Medulla oblongata (tissue), 1 donor: ENCODE measurements at regions not wholly inside any gene's neighbourhood (a gene's known extent, or its start where the extent isn't known, plus 50 kb on each side); places are given as distances from the start of the nearest gene placed in this dataset.
"Not testable (repeated sequence)": the region's sequence is repeated elsewhere in the genome, so short reads cannot be mapped to it uniquely, and the experiment has no call there.

Experiments
- DNase-seq: peaks from one replicate; pipeline ENCODE4 v3.0.0-alpha.2; 2015; ENCODE audit errors: extremely low spot score

DNA sequence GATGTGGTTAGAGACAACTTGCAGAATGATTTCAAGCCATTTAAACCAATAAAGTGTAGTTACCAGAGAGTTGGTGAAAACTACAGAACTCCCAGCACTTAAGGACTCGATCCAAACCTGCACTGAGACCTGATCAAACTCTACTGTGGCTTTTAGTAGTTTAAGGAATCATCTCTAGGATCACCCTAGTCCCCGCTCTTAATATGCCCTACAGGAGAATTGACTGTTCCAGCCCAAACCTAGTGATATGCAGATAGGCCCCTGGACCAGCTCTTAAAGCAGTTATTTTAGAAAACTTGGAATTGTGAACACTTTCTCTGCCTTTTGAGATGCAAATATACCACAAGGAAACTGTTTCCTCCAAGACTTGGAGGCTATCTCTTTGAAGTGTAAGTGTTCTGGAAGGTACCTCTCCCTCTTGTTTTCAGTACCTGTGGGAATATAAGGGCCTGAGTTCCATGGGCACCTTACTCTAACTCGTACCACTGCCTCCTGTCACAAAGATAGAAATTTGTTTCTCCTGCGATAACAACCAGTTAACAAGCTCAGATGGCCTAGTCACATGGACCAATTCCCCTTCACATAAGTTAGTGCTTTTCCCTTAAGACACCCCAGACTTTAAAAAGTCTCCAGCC lies 1367.2 kb upstream of the SLC39A10 start:
- DNase-seq = no peak

DNA sequence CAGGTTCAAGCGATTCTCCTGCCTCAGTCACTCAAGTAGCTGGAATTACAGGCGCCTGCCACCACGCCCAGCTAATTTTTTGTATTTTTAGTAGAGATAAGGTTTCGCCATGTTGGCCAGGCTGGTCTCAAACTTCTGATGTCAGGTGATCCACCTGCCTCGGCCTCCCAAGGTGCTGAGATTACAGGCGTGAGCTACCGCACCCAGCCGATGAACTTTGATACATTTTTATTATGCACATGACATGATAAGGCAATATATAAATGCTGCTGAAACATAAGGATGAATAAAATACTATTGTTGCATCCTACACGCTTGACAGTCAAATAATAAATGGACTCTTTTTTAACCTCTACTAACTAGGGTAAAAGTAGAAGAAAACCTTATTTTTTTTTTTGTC lies 1380.4 kb upstream of the SLC39A10 start:
- not testable (repeated sequence) for DNase-seq

DNA sequence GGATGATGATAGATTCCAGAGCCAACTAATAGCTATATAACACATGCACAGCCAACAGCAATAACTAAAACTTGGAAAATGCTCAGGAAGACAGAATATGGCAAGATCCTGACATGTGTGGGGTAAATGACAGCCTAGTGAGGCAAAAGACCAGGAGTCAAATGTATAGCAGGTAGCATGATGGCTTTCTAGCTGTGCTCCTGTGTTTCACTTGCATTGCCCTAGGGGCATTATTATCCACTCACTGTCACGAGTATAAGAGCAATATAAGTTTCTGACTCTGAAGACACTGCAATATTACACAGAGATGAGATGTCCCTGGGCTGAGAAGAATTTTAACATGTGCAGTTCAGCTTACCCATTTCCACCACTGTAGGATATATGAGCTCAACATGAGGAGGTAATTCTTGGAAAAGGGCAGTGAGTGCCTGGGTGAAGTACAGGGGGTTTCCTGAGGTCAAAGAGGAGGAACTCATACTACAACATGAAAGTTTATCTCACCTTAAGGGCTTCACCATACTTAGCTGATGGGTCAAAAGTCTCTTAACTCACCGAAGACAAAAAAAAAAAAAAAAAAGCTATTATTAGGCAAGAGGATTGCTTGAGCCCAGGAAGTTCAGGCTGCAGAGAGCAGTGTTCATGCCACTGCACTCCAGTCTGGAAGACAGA lies 1385.6 kb upstream of the SLC39A10 start:
- DNase-seq = no peak

DNA sequence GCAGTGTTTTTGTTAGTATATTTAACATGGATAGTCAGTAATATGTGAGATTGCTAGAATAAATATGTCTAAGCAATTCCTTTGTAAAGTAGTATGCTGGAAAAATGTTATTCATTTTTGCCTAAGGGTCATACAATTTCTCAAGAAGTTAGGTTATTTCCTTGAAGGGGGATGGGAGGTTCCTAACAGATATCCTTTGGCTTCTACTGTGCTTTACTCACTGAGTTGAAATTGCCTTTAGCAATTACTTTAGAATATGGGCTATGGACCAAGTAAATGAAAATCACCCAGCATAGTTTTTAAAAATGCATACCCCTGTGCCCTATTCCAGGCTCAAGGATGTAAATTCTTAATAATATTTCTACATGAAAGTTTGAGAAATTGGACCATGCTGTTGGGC lies 1386.4 kb upstream of the SLC39A10 start:
- no peak for DNase-seq

DNA sequence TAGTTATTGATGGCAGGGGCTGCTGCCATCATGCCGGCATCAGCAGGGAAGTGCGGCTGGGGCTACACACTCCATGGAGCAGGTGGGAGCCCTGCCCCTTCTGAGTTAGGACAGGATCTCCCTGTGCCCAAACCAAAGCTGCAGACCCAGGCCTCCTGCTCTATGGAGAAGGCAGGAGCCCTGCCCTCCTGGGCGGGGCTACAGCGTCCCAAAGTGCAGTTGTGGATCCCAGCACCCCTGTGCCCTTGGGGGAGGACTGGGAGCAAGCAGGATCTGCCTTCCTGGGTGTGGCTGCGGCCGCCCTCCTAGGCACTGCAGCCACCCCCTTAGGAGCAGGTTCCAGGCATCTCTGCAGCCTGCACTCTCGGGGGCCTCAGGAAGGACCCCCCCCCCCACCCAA lies 1392.4 kb upstream of the SLC39A10 start:
- no peak for DNase-seq

DNA sequence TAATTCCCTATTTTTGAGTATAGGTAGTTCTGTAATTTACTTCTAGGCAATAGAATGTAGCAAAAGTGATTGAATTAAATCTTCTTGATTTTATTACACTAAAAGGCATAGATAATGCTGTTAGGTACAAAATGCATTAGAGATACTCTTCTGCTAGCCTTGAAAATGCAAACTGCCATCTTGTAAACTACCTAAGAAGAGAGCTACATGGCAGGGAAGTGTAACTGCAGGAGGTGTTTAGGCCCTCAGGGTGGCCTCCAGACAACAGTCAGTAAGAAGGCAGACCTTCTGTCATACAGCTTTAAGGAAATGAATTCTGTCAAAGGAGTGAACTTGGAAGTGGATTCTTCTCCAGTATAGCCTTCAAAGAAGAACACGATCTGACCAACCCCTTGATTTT lies 1396.8 kb upstream of the SLC39A10 start:
- DNase-seq = no peak

DNA sequence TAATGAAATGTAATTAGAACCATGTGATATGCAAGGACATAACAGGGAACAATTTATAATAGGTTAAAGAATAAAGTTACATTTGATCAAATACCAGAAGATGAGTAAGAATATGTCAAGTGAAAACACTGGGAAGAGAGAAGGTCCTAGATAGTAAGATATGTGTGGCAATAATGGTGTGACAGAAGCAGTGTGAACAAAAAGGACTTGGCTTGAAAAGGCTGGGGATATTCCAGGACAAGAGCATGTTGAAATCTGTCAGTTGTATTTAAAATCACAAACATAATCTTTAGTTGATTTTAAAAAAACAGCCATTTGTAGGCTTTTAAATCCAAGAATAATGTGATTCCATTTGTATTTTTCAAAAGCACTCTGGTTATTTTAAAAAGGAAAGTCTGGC lies 1399.9 kb upstream of the SLC39A10 start:
- DNase-seq = no peak

DNA sequence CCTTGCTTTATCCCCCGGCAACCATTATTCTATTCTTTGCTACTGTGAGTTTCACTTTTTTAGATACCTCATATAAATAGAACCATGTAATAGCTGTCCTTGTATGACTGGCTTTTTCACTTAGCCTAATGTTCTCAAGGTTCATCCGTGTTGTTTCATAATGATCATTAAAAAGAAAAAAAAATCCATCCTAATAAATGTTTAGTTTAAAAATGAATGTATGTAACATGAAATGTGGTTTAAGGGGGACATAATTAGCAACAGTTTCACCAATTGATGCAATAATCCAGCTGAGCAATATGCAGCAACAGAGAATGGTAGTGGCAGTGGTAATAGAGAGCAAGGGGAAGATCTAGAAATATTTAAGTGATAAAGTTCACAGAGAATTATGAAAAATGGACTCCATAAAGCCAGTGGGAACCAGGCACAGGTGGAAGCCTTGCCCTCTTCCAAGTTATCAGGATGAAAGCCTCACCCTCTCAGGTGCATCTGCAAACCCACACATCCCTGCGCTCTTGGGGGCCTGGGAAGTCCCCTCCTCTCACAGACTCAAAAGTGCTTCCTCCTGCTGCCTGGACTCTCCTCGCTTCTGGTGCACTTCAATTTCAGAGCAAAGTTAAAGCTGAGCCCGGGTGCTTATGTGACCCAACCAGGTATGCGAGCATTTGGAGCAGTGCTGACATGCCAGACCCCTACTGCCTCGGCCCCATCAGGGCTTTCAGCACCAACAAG lies 1403.3 kb upstream of the SLC39A10 start:
- no peak for DNase-seq

DNA sequence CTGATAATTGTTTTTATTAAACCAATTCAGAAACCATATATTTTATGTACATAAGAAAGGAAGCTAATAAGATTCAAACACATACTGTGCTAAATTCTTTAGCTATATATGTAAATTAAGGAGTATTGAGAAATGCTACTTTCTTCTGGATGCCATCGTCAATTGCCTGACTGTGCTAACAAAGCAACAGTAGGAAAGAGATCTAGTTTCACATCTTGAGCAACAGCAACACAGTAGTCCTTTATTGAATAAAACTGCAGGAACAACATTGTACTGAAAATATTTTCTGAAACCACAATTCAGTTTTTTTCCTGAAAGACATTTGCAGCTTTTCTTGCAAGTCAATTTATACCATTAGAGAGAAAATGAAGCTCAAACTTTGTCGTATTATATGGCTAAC lies 1404.9 kb upstream of the SLC39A10 start:
- no peak for DNase-seq

DNA sequence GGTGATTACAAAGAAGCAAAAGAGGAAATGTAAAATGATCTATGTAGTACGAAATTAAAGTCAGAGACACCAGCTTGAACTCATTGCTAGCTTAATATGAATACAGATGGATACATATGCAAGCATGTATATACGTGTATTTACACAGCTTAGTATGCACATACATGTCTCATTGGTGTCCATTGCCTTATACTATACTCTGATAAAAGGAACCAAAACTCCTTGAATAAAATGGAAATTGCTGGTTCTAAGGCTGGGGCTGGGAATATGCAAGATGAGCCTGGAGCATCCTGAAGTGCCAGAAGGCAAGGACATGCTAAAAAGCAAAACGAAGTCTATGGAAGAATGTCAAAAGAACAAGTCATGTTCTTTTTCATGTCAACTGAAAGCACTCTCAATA lies 1424.4 kb upstream of the SLC39A10 start:
- DNase-seq = no peak

DNA sequence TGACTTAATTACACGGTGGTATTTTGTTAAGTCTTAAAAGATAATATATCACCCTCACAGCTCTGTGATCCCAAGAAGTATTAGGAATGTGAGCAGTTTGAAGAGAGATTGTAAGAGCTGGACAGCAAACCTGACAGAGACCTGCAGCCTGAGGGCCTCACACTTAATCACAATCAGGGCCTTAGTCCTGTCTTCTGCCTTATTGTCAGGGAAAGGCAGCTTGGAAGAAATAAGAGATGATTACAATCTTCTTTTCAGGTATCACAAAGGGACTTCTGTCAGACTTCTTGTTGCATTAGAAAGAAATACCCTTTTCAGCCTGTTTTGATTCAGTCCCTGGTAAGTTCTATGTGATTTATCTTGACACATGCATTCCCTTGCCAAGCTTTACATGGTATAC lies 1433.8 kb upstream of the SLC39A10 start:
- DNase-seq = no peak

DNA sequence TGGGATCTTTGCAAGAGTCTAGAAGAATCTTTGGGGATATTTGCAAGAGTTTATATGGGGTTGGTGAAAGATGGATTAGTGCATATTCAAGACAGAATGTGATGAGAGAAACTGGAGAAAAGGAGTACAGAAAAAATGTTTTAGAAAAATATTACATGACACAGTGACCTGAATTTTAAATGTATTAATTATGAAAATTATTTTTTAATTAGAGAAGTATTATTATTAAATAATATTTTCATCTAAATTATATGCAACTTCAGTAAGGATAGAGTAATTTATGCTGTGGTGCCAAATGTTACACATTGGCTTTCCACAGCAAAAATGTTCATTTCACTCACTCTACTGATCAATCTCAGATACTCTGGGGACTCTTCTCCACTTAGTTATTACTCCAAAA lies 1442.8 kb upstream of the SLC39A10 start:
- DNase-seq = no peak

DNA sequence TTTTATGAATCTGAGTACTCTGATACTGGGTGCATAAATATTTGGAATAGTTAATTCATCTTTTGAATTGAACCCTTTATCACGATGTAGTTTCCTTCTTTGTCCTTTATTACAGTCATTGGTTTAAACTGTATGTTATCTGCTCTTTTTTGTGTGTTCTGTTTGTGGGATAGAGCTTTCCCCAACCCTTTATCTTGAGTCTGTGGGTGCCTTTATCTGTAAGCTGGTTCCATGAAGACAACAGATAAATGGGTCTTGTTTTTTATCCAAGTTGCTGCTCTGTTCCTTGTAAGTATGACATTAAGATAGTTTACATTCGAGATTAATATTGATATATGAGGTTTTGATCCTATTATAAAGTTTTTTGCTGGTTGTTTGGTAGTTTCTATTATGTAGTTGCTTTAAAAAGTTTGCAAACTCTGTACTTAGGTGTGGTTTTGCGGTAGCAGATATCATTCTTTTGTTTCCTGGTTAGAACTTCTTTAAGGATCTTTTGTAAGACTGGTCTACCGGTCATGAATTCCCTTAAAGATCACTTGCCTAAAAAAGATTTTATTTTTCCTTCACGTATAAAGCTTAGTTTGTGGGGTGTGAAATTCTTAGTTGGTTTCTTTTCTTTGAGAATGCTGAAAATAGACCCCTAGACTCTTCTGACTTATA lies 1451.3 kb upstream of the SLC39A10 start:
- no peak for DNase-seq

DNA sequence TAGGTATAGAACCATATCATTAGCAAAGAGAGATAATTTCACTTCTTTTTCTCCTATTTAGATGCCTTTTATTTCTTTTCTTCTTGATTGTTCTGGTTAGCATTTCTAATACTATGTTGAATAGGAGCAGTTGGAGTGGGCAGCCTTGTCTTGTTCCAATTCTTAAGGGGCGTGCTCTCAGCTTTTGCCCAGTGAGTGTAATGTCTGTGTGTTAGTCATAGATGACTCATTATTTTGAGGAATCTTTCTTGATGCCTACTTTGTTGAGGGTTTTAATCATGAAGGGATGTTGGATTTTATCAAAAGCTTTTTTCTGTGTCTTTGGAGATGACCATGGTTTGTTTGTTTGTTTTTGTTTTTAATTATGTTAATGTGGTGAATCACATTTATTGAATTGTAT lies 1453.1 kb upstream of the SLC39A10 start:
- no peak for DNase-seq

DNA sequence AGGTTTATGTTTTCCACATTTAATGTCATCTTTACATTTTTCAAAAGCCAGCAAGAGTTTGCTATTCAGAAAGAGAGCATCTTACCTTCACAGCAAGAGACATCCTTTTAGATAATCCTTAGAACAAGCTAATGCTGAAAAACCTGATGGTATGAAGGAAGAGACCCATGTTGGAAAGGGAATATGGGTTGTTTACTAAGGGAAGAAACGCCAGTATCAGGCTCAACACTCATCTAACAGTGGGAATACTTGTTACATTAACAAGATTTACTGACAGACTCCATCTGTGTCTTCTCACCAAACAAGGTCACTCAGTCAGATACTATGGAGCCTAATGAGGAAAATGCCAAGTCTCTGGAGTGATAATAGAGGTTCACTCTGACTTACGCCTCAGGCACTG lies 1474.1 kb upstream of the SLC39A10 start:
- no peak for DNase-seq

DNA sequence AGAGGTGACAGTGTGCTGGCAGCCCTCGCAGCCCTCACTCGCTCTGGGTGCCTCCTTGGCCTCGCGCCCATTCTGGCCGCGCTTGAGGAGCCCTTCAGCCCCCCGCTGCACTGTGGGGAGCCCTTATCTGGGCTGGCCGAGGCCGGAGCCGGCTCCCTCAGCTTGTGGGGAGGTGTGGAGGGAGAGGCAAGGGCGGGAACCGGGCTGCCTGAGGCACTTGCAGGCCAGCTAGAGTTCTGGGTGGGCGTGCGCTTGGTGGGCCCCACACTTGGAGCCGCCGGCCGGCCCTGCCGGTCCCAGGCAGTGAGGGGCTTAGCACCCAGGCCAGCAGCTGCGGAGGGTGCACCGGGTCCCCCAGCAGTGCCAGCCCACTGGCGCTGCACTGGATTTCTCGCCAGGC lies 1480.9 kb upstream of the SLC39A10 start:
- no peak for DNase-seq

DNA sequence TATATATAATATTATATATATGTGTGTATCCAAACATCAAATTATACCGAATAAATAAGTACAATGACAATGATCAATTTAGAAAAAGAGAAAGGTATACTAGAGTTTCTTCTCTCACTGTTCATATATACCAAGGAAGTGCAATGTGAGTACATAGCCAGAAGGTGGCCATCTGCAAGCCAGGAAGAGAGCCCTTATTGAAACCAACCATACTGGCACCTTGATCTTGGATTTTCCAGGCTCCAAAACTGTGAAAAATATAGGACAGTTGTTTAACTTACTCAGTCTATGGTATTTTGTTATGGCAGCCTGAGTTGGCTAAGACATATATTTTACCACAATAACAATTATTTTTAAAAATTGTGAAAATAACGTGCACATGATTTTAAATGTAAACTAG lies 1490.2 kb upstream of the SLC39A10 start:
- peak; percentile 31 for DNase-seq

DNA sequence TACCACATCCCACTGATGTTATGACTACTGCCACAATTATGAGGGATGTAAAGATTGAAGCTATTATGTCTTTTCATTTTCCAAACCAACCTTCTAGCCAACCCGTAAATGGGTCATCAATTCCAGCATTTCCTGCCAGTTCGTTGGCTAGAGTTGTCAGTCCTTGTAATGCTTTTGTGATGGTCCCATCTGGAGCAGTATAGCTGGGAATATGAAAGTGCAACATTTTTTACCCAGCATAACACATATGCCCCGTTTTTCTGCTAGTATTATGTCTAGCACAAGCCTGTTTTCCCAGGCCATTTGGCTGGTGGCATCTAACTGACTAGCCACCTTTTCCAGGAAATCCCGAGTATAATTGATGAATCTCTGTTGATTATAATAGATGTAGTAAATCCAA lies 1501.6 kb upstream of the SLC39A10 start:
- no peak for DNase-seq

DNA sequence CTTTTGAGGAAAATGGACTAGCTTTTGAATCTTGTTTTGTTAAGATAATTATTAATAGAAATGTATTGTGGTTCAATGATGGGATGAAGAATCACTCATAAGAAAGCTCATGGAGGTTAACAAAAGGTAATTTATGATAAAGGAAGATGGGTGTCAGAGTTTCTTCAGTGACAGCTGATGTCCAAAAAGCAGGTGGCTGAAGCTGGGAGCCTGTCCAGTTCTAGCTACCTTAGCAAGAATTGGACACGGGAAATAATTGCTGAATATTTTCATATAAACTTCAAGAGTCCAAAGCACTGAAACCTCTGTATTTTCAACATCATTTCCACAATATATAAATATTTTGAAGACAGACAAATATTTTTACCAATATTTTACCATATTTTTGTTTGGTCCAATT lies 1505.8 kb upstream of the SLC39A10 start:
- no peak for DNase-seq

DNA sequence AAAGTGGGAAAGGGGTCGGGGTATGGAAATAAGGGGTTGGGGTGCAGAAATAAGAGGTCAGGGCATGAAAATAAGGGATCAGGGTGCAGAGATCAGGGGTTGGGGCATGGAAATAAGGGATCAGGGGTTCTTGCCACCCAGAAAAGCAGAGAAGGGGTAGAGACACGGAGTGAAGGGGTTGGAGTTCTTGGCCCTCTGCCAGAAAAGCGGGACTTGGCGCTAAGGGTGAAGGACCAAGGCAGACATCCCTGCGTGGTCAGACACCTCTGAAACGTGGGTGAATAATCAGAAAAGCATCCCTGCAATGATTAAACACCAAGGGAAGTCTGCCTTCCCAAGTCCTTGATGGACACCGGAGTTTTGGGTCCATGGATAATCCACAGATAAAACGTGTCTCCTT lies 1521.6 kb upstream of the SLC39A10 start:
- DNase-seq = no peak

DNA sequence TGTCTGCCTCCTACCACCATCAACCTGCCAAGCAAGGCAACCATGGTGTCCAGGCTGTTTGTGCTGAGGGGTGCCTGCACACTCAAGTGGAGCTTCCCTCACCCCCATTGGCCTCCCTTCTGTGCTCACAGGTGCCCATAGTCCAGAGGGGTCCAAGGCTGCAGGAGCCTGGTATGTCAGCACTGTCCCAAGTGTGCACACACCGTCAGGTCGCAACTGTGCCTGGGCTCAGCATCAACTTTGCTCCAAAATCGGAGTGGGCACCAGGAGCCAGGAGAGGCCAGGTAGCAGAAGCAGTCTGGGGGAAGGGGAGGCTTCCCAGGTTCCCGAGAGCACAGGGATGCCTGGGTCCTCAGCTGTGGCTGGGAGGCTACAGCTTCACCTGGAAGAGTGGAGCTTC lies 1528.2 kb upstream of the SLC39A10 start:
- DNase-seq = no peak

DNA sequence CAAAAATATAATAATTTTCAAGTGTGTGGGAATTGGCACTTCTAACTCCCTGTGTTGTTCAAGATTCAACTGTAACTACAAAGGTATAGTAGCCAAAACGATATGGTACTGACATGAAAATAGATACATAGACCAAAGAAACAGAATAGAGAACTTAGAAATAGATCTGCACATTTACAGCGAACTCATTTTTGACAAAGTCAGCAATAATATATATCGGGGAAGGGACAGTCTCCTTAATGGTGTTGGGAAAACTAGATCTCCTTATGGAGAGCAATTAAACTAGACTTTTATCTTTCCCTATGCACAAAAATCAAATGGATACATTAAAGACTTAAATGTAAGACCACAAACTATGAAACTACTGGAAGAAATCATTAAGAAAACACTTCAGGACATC lies 1530.6 kb upstream of the SLC39A10 start:
- DNase-seq = no peak

DNA sequence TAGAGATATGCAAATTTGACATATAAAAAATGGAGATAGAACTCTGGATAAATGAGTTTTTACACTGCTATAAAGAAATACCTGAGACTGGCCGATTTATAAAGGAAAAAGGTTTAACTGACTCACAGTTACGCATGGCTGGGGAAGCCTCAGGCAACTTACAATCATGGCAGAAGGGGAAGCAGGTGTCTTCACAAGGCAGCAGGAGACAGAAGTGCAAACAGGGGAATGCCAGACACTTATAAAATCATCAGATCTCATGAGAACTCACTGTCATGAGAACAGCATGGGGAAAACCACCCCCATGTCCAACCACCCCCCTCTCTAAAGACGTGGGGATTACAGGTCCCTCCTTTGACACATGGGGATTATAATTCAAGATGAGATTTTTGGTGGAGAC lies 1540.2 kb upstream of the SLC39A10 start:
- DNase-seq = no peak
